Mesenchymal stem cell (in vitro differentiated cells and primary cell): ENCODE measurements at regions not wholly inside any gene's neighbourhood (a gene's known extent, or its start where the extent isn't known, plus 50 kb on each side); places are given as distances from the start of the nearest gene placed in this dataset.

Source experiments
- DNase-seq: peaks from one replicate; pipeline ENCODE4 v3.0.0-alpha.2; 2013
- H2AFZ ChIP-seq: one replicate; pipeline ENCODE4 v1.6.1; 2013; ENCODE audit warnings: low read depth, mild to moderate bottlenecking, control low read depth, inconsistent platforms, low read length, moderate library complexity
- H2AK5ac ChIP-seq: 2 replicates; pipeline ENCODE4 v1.6.1; 2013; ENCODE audit warnings: low read length, moderate library complexity, mild to moderate bottlenecking, inconsistent platforms; ENCODE audit not compliant: severe bottlenecking
- H2BK120ac ChIP-seq: one replicate; pipeline ENCODE4 v1.6.1; 2013; ENCODE audit warnings: low read depth, mild to moderate bottlenecking, inconsistent platforms, low read length, moderate library complexity
- H2BK12ac ChIP-seq, 2 experiments: one replicate each; pipeline ENCODE4 v1.6.1; 2013; ENCODE audit warnings: inconsistent platforms in 2 of 2, low read length in 2 of 2, mild to moderate bottlenecking in 2 of 2, moderate library complexity in 2 of 2, control low read depth in 1 of 2
- H2BK15ac ChIP-seq: one replicate; pipeline ENCODE4 v1.6.1; 2013; ENCODE audit warnings: mild to moderate bottlenecking, low read depth, inconsistent platforms; ENCODE audit not compliant: poor library complexity, severe bottlenecking
- H2BK5ac ChIP-seq: 2 replicates; pipeline ENCODE4 v1.6.1; 2013; ENCODE audit warnings: low read depth, mild to moderate bottlenecking, low read length, control low read depth, inconsistent platforms; ENCODE audit not compliant: poor library complexity, severe bottlenecking
- H3K14ac ChIP-seq, 2 experiments: one replicate each; pipeline ENCODE4 v1.6.1; 2013; ENCODE audit warnings: inconsistent platforms in 2 of 2, low read length in 2 of 2, control low read depth in 1 of 2, mild to moderate bottlenecking in 1 of 2, moderate library complexity in 1 of 2
- H3K18ac ChIP-seq, 2 experiments: one replicate each; pipeline ENCODE4 v1.6.1; 2013; ENCODE audit warnings: inconsistent platforms in 2 of 2, low read length in 2 of 2, control low read depth in 1 of 2, low read depth in 1 of 2, mild to moderate bottlenecking in 1 of 2
- H3K23ac ChIP-seq, 2 experiments: one replicate each; pipeline ENCODE4 v1.6.1; 2013; ENCODE audit warnings: inconsistent platforms in 2 of 2, low read length in 2 of 2, mild to moderate bottlenecking in 2 of 2, moderate library complexity in 2 of 2, control low read depth in 1 of 2
- H3K27ac ChIP-seq: 2 replicates; pipeline ENCODE4 v1.5.1; 2013; ENCODE audit warnings: mild to moderate bottlenecking, moderate library complexity, low read length, control low read depth, inconsistent platforms; ENCODE audit not compliant: poor library complexity, severe bottlenecking
- H3K27me3 ChIP-seq, 2 experiments: 2 replicates each; pipeline versions ENCODE4 v1.6.1 to v1.7.0; 2013; ENCODE audit warnings: low read length in 2 of 2, mild to moderate bottlenecking in 2 of 2, moderate library complexity in 2 of 2, control low read depth in 1 of 2, inconsistent platforms in 1 of 2; ENCODE audit not compliant: control insufficient read depth in 1 of 2, insufficient read depth in 1 of 2
- H3K36me3 ChIP-seq, 2 experiments: 2 replicates each; pipeline versions ENCODE4 v1.6.1 to v1.7.0; 2013; ENCODE audit warnings: low read length in 2 of 2, control low read depth in 1 of 2, inconsistent platforms in 1 of 2, low read depth in 1 of 2, mild to moderate bottlenecking in 1 of 2; ENCODE audit not compliant: insufficient read depth in 2 of 2, control insufficient read depth in 1 of 2
- H3K4ac ChIP-seq, 2 experiments: one replicate each; pipeline ENCODE4 v1.6.1; 2013; ENCODE audit warnings: inconsistent platforms in 2 of 2, low read length in 2 of 2, mild to moderate bottlenecking in 2 of 2, moderate library complexity in 2 of 2, control low read depth in 1 of 2, low read depth in 1 of 2
- H3K4me1 ChIP-seq: 2 replicates; pipeline ENCODE4 v1.6.1; 2013; ENCODE audit warnings: low read depth, low read length, control low read depth; ENCODE audit not compliant: control insufficient read depth, insufficient read depth
- H3K4me2 ChIP-seq: 2 replicates; pipeline ENCODE4 v1.6.1; 2013; ENCODE audit warnings: low read length, mild to moderate bottlenecking, inconsistent platforms; ENCODE audit not compliant: poor library complexity, severe bottlenecking
- H3K4me3 ChIP-seq, 2 experiments: 2 replicates each; pipeline versions ENCODE4 v1.5.1 to v1.7.0; 2013; ENCODE audit warnings: low read length in 2 of 2, mild to moderate bottlenecking in 2 of 2, control low read depth in 1 of 2, low read depth in 1 of 2; ENCODE audit not compliant: insufficient read depth in 1 of 2
- H3K79me1 ChIP-seq: replicated peaks from 2 replicates; pipeline ENCODE4 v1.6.1; 2013; ENCODE audit warnings: mild to moderate bottlenecking, control low read depth, low read length, inconsistent platforms; ENCODE audit not compliant: poor library complexity, severe bottlenecking
- H3K9ac ChIP-seq: 2 replicates; pipeline ENCODE4 v1.7.0; 2013; ENCODE audit warnings: mild to moderate bottlenecking, low read length, moderate library complexity
- H3K9me3 ChIP-seq: 2 replicates; pipeline ENCODE4 v1.7.0; 2013; ENCODE audit warnings: mild to moderate bottlenecking, low read length; ENCODE audit not compliant: control insufficient read depth
- H4K8ac ChIP-seq: one replicate; pipeline ENCODE4 v1.6.1; 2013; ENCODE audit warnings: inconsistent platforms, mild to moderate bottlenecking, low read length, moderate library complexity
- H4K91ac ChIP-seq: one replicate; pipeline ENCODE4 v1.6.1; 2013; ENCODE audit warnings: mild to moderate bottlenecking, low read length, inconsistent platforms
- WGBS: methylation state at CpG from one replicate; pipeline ENCODE4 v1.1.7; 2013; ENCODE audit warnings: mixed read lengths; 5-methylcytosine and 5-hydroxymethylcytosine counted together

GRCh38 chr4:24251589-24251988 is 332.8 kb downstream of the DHX15 start:
- H3K23ac ChIP-seq: no peak overlapping the region
- no peaks in the 10 kb centered on the region for H3K9me3 ChIP-seq
- no peaks in the 10 kb centered on the region for H3K36me3 ChIP-seq
- no peak for DNase-seq
- H2BK12ac ChIP-seq: no peak overlapping the region
- H2BK120ac ChIP-seq: no peak overlapping the region
- H2BK5ac ChIP-seq: no peak overlapping the region
- no peak overlapping the region for H3K9ac ChIP-seq
- H3K4me2 ChIP-seq: no peak overlapping the region
- H3K27ac ChIP-seq: no peak overlapping the region
- no peak overlapping the region for H3K4ac ChIP-seq
- no peaks in the 10 kb centered on the region for H3K4me1 ChIP-seq
- H2BK15ac ChIP-seq: no peak overlapping the region
- no peak overlapping the region for H4K91ac ChIP-seq
- H2AFZ ChIP-seq: no peak overlapping the region
- H4K8ac ChIP-seq: no peak overlapping the region
- H3K14ac ChIP-seq: no peak overlapping the region
- no peak overlapping the region for H3K18ac ChIP-seq
- 80% methylated on average over 2 of the region's 2 CpGs for WGBS
- H2AK5ac ChIP-seq: no peak overlapping the region
- H3K4me3 ChIP-seq: no peak overlapping the region
- H3K79me1 ChIP-seq: no peaks in the 10 kb centered on the region
- H3K27me3 ChIP-seq: no peaks in the 10 kb centered on the region

- no peaks in the 10 kb centered on the region for H3K4me1 ChIP-seq
- H4K91ac ChIP-seq: no peak overlapping the region
- H3K4me3 ChIP-seq: no peak overlapping the region
- no peaks in the 10 kb centered on the region for H3K27me3 ChIP-seq
- no peaks in the 10 kb centered on the region for H3K9me3 ChIP-seq
- no peak overlapping the region for H3K18ac ChIP-seq
- no peak overlapping the region for H3K4ac ChIP-seq
- H2AFZ ChIP-seq: no peak overlapping the region
- H3K14ac ChIP-seq: no peak overlapping the region
- no peak overlapping the region for H2AK5ac ChIP-seq
- no peak overlapping the region for H2BK15ac ChIP-seq
- H3K9ac ChIP-seq: no peak overlapping the region
- DNase-seq: no peak
- no peak overlapping the region for H3K23ac ChIP-seq
- H3K79me1 ChIP-seq: no peaks in the 10 kb centered on the region
- H3K36me3 ChIP-seq: no peaks in the 10 kb centered on the region
- no peak overlapping the region for H3K27ac ChIP-seq
- no peak overlapping the region for H4K8ac ChIP-seq
- no peak overlapping the region for H2BK120ac ChIP-seq
- no peak overlapping the region for H2BK5ac ChIP-seq
- 94% methylated on average over 5 of the region's 5 CpGs for whole genome bisulfite sequencing
- H3K4me2 ChIP-seq: no peak overlapping the region
- no peak overlapping the region for H2BK12ac ChIP-seq
Observed at GRCh38 chr4:24249972-24250371, 334.4 kb downstream of the DHX15 start.

DNA sequence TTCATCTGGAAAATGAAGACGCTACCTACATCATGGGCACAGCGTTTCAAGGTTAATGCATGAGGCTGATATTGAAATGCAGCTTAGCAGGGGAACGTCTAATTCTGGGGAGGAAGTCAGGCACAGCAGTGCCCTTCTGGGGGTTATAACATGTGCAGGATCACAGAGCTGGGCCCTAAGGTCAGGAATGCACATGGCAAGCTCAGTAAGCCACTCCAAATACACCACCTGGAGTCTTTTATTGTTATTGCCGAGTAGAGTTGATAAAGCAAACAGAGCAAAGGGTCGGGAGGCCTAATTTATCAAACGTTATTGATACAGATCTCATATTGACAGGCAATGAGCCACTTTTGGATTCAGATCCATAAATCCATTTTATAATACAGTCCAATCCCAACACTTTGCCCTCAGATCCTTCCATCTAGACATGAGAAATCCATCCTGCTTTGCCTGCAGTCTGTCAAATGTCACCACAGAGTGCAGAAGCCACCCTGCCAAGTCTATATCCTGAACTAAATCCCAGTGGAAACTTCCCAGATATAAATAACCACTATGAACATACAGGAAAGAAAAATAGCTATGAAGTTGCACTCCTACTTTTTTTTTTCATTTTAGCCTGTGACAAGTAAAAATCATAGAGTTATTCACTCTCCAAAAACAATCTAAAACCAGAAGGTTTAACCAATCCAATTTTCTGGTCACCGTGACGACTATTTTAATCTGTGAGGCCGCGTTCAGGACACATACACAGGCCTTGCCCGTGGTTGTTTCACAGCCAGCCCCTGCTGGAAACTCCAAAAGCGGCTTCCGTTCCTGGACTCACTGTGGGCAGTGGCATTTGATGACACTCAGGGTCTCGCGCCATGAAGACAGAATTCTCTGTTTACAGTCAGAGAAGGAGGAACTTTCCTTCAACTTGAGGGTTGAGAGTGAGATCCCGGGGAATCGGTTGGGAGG is 335.4 kb downstream of the DHX15 start:
- no peak overlapping the region for H3K14ac ChIP-seq
- H3K4me2 ChIP-seq: no peak overlapping the region
- DNase-seq: no peak
- H2BK5ac ChIP-seq: no peak overlapping the region
- 78% methylated on average over 17 of the region's 17 CpGs for WGBS
- H3K9me3 ChIP-seq: no peaks in the 10 kb centered on the region
- H3K27me3 ChIP-seq: no peaks in the 10 kb centered on the region
- no peak overlapping the region for H2BK120ac ChIP-seq
- H4K8ac ChIP-seq: no peak overlapping the region
- no peak overlapping the region for H3K4ac ChIP-seq
- H2BK15ac ChIP-seq: no peak overlapping the region
- no peaks in the 10 kb centered on the region for H3K36me3 ChIP-seq
- no peaks in the 10 kb centered on the region for H3K4me1 ChIP-seq
- peak overlapping the region in 1 of 2 experiments; percentile 50 for H3K18ac ChIP-seq
- H2AFZ ChIP-seq: no peak overlapping the region
- no peak overlapping the region for H3K23ac ChIP-seq
- H3K4me3 ChIP-seq: no peak overlapping the region
- no peak overlapping the region for H2AK5ac ChIP-seq
- no peak overlapping the region for H3K9ac ChIP-seq
- H3K79me1 ChIP-seq: no peaks in the 10 kb centered on the region
- no peak overlapping the region for H3K27ac ChIP-seq
- H4K91ac ChIP-seq: no peak overlapping the region
- H2BK12ac ChIP-seq: no peak overlapping the region

DNA sequence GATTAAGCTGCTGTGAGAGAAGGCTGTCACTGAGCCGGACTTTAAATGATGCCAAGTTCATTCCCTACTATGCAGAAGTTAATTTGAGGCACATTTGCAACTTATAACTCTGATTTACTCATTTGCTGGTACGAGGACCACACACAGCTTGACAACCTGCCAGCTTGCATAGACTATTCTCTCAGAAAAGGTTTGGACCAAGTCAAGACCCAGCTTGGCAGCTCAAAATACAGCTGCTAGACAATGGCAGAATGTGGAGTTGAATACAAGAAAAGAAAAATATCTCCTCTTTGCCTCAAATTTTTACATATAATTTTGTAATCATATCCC is 338.9 kb downstream of the DHX15 start:
- Histone ChIP-seq H3K4ac (no peak overlapping the region), H2AFZ (no peak overlapping the region), H2BK15ac (no peak overlapping the region), H3K36me3 (no peaks in the 10 kb centered on the region), H3K27me3 (no peaks in the 10 kb centered on the region), H2AK5ac (no peak overlapping the region), H2BK12ac (no peak overlapping the region), H3K27ac (no peak overlapping the region), H3K23ac (no peak overlapping the region), H3K4me2 (no peak overlapping the region), H3K18ac (no peak overlapping the region), H3K4me1 (no peaks in the 10 kb centered on the region), H3K4me3 (no peak overlapping the region), H2BK5ac (no peak overlapping the region), H3K14ac (no peak overlapping the region), H3K79me1 (no peaks in the 10 kb centered on the region), H4K8ac (no peak overlapping the region), H3K9ac (no peak overlapping the region), H4K91ac (no peak overlapping the region), H3K9me3 (no peaks in the 10 kb centered on the region), H2BK120ac (no peak overlapping the region)
- 92% methylated on average over 2 of the region's 2 CpGs for WGBS
- no peak for DNase-seq
